Stomach (tissue), 4 donors: ENCODE measurements at regions not wholly inside any gene's neighbourhood (a gene's known extent, or its start where the extent isn't known, plus 50 kb on each side); places are given as distances from the start of the nearest gene placed in this dataset.

ENCODE experiments used
- CTCF ChIP-seq, 7 experiments: fragments of 450-650 bp in 4 of 7; fragments of 200-600 bp in 3 of 7; sonication (generic) in 3 of 7; IDR thresholded peaks; one replicate each; pipeline ENCODE4 v1.5.1; 2016 to 2019; ENCODE audit warnings: antibody characterized with exemption in 7 of 7, control low read depth in 2 of 7, mild to moderate bottlenecking in 1 of 7
- POLR2A ChIP-seq, 4 donors: fragments of 450-650 bp; IDR thresholded peaks; one replicate each; pipeline ENCODE4 v1.6.1; 2016; ENCODE audit warnings: antibody characterized with exemption in 4 of 4, control low read depth in 2 of 4, mild to moderate bottlenecking in 1 of 4, moderate library complexity in 1 of 4

GRCh38 chr4:26206339-26206738, 114.5 kb upstream of the RBPJ start:
- TF ChIP-seq CTCF (IDR thresholded peaks at IDR 0.05) (no peak), POLR2A (IDR thresholded peaks at IDR 0.05) (no peak)
